NCI-H2107 (cell line): ENCODE measurements at regions not wholly inside any gene's neighbourhood (a gene's known extent, or its start where the extent isn't known, plus 50 kb on each side); places are given as distances from the start of the nearest gene placed in this dataset.
"Not testable (repeated sequence)": the region's sequence is repeated elsewhere in the genome, so short reads cannot be mapped to it uniquely, and the experiment has no call there.

Experiments used
- DNase-seq: peaks from one replicate; lab custom pipeline; 2025; lab: John Stamatoyannopoulos, UW

- no peak for DNase-seq
Observed at GRCh38 chr2:2742726-2743125, 411.7 kb upstream of the MYT1L start.

GRCh38 chr2:2740238-2740775 is 409.2 kb upstream of the MYT1L start:
- no peak for DNase-seq

GRCh38 chr2:2739231-2739795 is 408.2 kb upstream of the MYT1L start:
- no peak for DNase-seq

GRCh38 chr2:2738684-2739083 is 407.6 kb upstream of the MYT1L start:
- DNase-seq = no peak

- no peak for DNase-seq
Observed at GRCh38 chr2:2738276-2738675, 407.2 kb upstream of the MYT1L start.

GRCh38 chr2:2735041-2735440 is 404.0 kb upstream of the MYT1L start:
- peak; percentile 26 for DNase-seq

GRCh38 chr2:2734308-2734707 is 403.2 kb upstream of the MYT1L start:
- no peak for DNase-seq

GRCh38 chr2:2733818-2734217 is 402.7 kb upstream of the MYT1L start:
- no peak for DNase-seq

- no peak for DNase-seq
Observed at GRCh38 chr2:2732331-2733119, 401.4 kb upstream of the MYT1L start.

GRCh38 chr2:2731816-2732284 is 400.8 kb upstream of the MYT1L start:
- no peak for DNase-seq

- DNase-seq = no peak
Observed at GRCh38 chr2:2731101-2731815, 400.2 kb upstream of the MYT1L start.

- DNase-seq = no peak
Observed at GRCh38 chr2:2730301-2730833, 399.3 kb upstream of the MYT1L start.

- DNase-seq = no peak
Observed at GRCh38 chr2:2729246-2729645, 398.2 kb upstream of the MYT1L start.

- no peak for DNase-seq
Observed at GRCh38 chr2:2728635-2729034, 397.6 kb upstream of the MYT1L start.

GRCh38 chr2:2727876-2728511 is 396.9 kb upstream of the MYT1L start:
- no peak for DNase-seq

- no peak for DNase-seq
Observed at GRCh38 chr2:2726163-2726562, 395.1 kb upstream of the MYT1L start.

GRCh38 chr2:2723064-2723463 is 392.0 kb upstream of the MYT1L start:
- DNase-seq = no peak

GRCh38 chr2:2721296-2721835 is 390.3 kb upstream of the MYT1L start:
- DNase-seq = no peak

GRCh38 chr2:2720806-2721205 is 389.7 kb upstream of the MYT1L start:
- not testable (repeated sequence) for DNase-seq

- no peak for DNase-seq
Observed at GRCh38 chr2:2720351-2720750, 389.3 kb upstream of the MYT1L start.

- DNase-seq = no peak
Observed at GRCh38 chr2:2719781-2720180, 388.7 kb upstream of the MYT1L start.

GRCh38 chr2:2719015-2719414 is 387.9 kb upstream of the MYT1L start:
- DNase-seq = no peak
